ENCODE measurements at regions not wholly inside any gene's neighbourhood (a gene's known extent, or its start where the extent isn't known, plus 50 kb on each side); places are given as distances from the start of the nearest gene placed in this dataset.

DNA sequence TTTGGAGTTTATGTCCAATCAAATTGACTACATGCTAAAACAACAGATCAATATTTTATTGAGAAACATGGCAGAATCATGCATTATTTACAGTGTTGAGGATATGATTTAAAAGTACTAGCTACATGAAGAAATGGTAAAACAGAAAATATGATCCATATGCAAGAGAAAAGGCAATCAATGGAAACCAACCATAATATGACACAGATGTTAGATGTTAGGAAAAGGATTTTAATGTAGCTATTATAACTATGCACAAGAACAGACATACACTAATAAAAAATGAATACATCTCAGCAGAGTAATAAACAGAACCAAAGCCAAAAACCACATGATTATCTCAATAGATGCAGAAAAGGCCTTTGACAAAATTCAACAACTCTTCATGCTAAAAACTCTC is 166.2 kb upstream of the CACNA2D1 start:
- TF ChIP-seq, protein P1, sequence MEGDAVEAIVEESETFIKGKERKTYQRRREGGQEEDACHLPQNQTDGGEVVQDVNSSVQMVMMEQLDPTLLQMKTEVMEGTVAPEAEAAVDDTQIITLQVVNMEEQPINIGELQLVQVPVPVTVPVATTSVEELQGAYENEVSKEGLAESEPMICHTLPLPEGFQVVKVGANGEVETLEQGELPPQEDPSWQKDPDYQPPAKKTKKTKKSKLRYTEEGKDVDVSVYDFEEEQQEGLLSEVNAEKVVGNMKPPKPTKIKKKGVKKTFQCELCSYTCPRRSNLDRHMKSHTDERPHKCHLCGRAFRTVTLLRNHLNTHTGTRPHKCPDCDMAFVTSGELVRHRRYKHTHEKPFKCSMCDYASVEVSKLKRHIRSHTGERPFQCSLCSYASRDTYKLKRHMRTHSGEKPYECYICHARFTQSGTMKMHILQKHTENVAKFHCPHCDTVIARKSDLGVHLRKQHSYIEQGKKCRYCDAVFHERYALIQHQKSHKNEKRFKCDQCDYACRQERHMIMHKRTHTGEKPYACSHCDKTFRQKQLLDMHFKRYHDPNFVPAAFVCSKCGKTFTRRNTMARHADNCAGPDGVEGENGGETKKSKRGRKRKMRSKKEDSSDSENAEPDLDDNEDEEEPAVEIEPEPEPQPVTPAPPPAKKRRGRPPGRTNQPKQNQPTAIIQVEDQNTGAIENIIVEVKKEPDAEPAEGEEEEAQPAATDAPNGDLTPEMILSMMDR (IDR thresholded peaks at IDR 0.05) = no peak
- TF ChIP-seq EZH2 (IDR thresholded peaks at IDR 0.05; ENCODE audit: borderline replicate concordance, insufficient read depth, low read depth, low read length, poor library complexity, severe bottlenecking) = no peak

Measured in B cell (primary cell).